OCI-LY1 (cell line): ENCODE measurements at regions not wholly inside any gene's neighbourhood (a gene's known extent, or its start where the extent isn't known, plus 50 kb on each side); places are given as distances from the start of the nearest gene placed in this dataset.

Experiments used
- EZH2 ChIP-seq: fragments of 200-600 bp; sonication (generic), shearing (Covaris generic); IDR thresholded peaks from 2 replicates; pipeline ENCODE4 v1.8.0; 2017; ENCODE audit warnings: borderline replicate concordance, mixed run types, mild to moderate bottlenecking, antibody characterized with exemption, low read length, moderate library complexity, mixed read lengths
- TF ChIP-seq, protein P1 (sequence below): fragments of 200-600 bp; sonication (generic), shearing (Covaris generic); IDR thresholded peaks from 2 replicates; pipeline ENCODE4 v1.5.1; 2017; ENCODE audit warnings: mild to moderate bottlenecking, antibody characterized with exemption, low read length, moderate library complexity, mixed read lengths

GRCh38 chr3:148002705-148003205, 593.6 kb downstream of the ZIC1 start:
- TF ChIP-seq EZH2 = no peak
- TF ChIP-seq, protein P1, sequence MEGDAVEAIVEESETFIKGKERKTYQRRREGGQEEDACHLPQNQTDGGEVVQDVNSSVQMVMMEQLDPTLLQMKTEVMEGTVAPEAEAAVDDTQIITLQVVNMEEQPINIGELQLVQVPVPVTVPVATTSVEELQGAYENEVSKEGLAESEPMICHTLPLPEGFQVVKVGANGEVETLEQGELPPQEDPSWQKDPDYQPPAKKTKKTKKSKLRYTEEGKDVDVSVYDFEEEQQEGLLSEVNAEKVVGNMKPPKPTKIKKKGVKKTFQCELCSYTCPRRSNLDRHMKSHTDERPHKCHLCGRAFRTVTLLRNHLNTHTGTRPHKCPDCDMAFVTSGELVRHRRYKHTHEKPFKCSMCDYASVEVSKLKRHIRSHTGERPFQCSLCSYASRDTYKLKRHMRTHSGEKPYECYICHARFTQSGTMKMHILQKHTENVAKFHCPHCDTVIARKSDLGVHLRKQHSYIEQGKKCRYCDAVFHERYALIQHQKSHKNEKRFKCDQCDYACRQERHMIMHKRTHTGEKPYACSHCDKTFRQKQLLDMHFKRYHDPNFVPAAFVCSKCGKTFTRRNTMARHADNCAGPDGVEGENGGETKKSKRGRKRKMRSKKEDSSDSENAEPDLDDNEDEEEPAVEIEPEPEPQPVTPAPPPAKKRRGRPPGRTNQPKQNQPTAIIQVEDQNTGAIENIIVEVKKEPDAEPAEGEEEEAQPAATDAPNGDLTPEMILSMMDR = no peak
